ENCODE measurements at regions not wholly inside any gene's neighbourhood (a gene's known extent, or its start where the extent isn't known, plus 50 kb on each side); places are given as distances from the start of the nearest gene placed in this dataset.

- ATAC-seq (peak; percentile 23; the same call in 1 of the 3 replicates), DNase-seq (ENCODE audit: low spot score) (no peak)
- Histone ChIP-seq H3K4me1 (ENCODE audit: insufficient read depth) (no peaks in the 10 kb centered on the region), H3K4me2 (no peak overlapping the region), H3K27ac (ENCODE audit: low read depth) (no peak overlapping the region), H2AFZ (peak overlapping the region; percentile 63; the same call in 1 of the 2 replicates), H3K27me3 (ENCODE audit: insufficient read depth) (no peaks in the 10 kb centered on the region), H3F3A (replicated peaks; ENCODE audit: low read depth) (no peaks in the 10 kb centered on the region), H4K20me1 (replicated peaks; ENCODE audit: insufficient read depth) (no peaks in the 10 kb centered on the region), H3K36me3 (ENCODE audit: insufficient read depth) (no peaks in the 10 kb centered on the region), H3K4me3 (no peak overlapping the region), H3K9me2 (ENCODE audit: insufficient read depth) (no peaks in the 10 kb centered on the region), H3K79me2 (replicated peaks; ENCODE audit: insufficient read depth) (no peaks in the 10 kb centered on the region)
- Mint-ChIP-seq H3K27me3 (ENCODE audit: insufficient read depth, low read depth, poor library complexity) (peaks cover 4% of the 10 kb centered on the region), H3K36me3 (ENCODE audit: low read depth) (no peaks in the 10 kb centered on the region), H3K4me3 (no peak overlapping the region), H3K9me3 (no peaks in the 10 kb centered on the region), H3K4me1 (no peaks in the 10 kb centered on the region), H3K27ac (no peak overlapping the region)
- TF ChIP-seq ZNF114 (CRISPR knock-in tag; IDR thresholded peaks at IDR 0.05): no peak
- TF ChIP-seq ZNF331 (CRISPR knock-in tag; IDR thresholded peaks at IDR 0.05; ENCODE audit: low read depth): no peak
- TF ChIP-seq REST (IDR thresholded peaks at IDR 0.05; ENCODE audit: unreplicated experiment): no peak
- no peak for TF ChIP-seq NANOG (IDR thresholded peaks at IDR 0.05; ENCODE audit: borderline replicate concordance)
- TF ChIP-seq JUNB (IDR thresholded peaks at IDR 0.05; ENCODE audit: unreplicated experiment): no peak
- TF ChIP-seq EZH2 (IDR thresholded peaks at IDR 0.05; ENCODE audit: low read depth, unreplicated experiment): no peak
- TF ChIP-seq, protein P1, sequence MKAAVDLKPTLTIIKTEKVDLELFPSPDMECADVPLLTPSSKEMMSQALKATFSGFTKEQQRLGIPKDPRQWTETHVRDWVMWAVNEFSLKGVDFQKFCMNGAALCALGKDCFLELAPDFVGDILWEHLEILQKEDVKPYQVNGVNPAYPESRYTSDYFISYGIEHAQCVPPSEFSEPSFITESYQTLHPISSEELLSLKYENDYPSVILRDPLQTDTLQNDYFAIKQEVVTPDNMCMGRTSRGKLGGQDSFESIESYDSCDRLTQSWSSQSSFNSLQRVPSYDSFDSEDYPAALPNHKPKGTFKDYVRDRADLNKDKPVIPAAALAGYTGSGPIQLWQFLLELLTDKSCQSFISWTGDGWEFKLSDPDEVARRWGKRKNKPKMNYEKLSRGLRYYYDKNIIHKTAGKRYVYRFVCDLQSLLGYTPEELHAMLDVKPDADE (IDR thresholded peaks at IDR 0.05): no peak
- TF ChIP-seq EZH2phosphoT487 (IDR thresholded peaks at IDR 0.05; ENCODE audit: unreplicated experiment): no peak
- TF ChIP-seq, protein P2, sequence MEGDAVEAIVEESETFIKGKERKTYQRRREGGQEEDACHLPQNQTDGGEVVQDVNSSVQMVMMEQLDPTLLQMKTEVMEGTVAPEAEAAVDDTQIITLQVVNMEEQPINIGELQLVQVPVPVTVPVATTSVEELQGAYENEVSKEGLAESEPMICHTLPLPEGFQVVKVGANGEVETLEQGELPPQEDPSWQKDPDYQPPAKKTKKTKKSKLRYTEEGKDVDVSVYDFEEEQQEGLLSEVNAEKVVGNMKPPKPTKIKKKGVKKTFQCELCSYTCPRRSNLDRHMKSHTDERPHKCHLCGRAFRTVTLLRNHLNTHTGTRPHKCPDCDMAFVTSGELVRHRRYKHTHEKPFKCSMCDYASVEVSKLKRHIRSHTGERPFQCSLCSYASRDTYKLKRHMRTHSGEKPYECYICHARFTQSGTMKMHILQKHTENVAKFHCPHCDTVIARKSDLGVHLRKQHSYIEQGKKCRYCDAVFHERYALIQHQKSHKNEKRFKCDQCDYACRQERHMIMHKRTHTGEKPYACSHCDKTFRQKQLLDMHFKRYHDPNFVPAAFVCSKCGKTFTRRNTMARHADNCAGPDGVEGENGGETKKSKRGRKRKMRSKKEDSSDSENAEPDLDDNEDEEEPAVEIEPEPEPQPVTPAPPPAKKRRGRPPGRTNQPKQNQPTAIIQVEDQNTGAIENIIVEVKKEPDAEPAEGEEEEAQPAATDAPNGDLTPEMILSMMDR (conservative IDR thresholded peaks at IDR 0.05; ENCODE audit: low read depth in 2 of 2): no peak
- TF ChIP-seq, protein P3, sequence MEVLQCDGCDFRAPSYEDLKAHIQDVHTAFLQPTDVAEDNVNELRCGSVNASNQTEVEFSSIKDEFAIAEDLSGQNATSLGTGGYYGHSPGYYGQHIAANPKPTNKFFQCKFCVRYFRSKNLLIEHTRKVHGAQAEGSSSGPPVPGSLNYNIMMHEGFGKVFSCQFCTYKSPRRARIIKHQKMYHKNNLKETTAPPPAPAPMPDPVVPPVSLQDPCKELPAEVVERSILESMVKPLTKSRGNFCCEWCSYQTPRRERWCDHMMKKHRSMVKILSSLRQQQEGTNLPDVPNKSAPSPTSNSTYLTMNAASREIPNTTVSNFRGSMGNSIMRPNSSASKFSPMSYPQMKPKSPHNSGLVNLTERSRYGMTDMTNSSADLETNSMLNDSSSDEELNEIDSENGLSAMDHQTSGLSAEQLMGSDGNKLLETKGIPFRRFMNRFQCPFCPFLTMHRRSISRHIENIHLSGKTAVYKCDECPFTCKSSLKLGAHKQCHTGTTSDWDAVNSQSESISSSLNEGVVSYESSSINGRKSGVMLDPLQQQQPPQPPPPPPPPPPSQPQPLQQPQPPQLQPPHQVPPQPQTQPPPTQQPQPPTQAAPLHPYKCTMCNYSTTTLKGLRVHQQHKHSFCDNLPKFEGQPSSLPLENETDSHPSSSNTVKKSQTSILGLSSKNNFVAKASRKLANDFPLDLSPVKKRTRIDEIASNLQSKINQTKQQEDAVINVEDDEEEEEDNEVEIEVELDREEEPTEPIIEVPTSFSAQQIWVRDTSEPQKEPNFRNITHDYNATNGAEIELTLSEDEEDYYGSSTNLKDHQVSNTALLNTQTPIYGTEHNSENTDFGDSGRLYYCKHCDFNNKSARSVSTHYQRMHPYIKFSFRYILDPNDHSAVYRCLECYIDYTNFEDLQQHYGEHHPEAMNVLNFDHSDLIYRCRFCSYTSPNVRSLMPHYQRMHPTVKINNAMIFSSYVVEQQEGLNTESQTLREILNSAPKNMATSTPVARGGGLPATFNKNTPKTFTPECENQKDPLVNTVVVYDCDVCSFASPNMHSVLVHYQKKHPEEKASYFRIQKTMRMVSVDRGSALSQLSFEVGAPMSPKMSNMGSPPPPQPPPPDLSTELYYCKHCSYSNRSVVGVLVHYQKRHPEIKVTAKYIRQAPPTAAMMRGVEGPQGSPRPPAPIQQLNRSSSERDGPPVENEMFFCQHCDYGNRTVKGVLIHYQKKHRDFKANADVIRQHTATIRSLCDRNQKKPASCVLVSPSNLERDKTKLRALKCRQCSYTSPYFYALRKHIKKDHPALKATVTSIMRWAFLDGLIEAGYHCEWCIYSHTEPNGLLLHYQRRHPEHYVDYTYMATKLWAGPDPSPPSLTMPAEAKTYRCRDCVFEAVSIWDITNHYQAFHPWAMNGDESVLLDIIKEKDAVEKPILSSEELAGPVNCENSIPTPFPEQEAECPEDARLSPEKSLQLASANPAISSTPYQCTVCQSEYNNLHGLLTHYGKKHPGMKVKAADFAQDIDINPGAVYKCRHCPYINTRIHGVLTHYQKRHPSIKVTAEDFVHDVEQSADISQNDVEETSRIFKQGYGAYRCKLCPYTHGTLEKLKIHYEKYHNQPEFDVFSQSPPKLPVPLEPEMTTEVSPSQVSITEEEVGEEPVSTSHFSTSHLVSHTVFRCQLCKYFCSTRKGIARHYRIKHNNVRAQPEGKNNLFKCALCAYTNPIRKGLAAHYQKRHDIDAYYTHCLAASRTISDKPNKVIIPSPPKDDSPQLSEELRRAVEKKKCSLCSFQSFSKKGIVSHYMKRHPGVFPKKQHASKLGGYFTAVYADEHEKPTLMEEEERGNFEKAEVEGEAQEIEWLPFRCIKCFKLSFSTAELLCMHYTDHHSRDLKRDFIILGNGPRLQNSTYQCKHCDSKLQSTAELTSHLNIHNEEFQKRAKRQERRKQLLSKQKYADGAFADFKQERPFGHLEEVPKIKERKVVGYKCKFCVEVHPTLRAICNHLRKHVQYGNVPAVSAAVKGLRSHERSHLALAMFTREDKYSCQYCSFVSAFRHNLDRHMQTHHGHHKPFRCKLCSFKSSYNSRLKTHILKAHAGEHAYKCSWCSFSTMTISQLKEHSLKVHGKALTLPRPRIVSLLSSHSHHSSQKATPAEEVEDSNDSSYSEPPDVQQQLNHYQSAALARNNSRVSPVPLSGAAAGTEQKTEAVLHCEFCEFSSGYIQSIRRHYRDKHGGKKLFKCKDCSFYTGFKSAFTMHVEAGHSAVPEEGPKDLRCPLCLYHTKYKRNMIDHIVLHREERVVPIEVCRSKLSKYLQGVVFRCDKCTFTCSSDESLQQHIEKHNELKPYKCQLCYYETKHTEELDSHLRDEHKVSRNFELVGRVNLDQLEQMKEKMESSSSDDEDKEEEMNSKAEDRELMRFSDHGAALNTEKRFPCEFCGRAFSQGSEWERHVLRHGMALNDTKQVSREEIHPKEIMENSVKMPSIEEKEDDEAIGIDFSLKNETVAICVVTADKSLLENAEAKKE (CRISPR knock-in tag; IDR thresholded peaks at IDR 0.05): no peak
- no peak for TF ChIP-seq CREB1 (CRISPR knock-in tag; IDR thresholded peaks at IDR 0.05; ENCODE audit: low read depth)
These were observed 72.2 kb upstream of the SLC25A33 start for GRCh38 chr1:9466780-9467758.

All from GM23338 (cell line).